GM19035 (cell line): ENCODE measurements at regions not wholly inside any gene's neighbourhood (a gene's known extent, or its start where the extent isn't known, plus 50 kb on each side); places are given as distances from the start of the nearest gene placed in this dataset.
A peak's percentile ranks its signal among the peaks of the same experiment; 100 is the strongest.
"Not testable (repeated sequence)": the region's sequence is repeated elsewhere in the genome, so short reads cannot be mapped to it uniquely, and the experiment has no call there.

ENCODE experiments used
- ATAC-seq: cut with Tn5 transposase; IDR thresholded peaks from one replicate; pipeline ENCODE4 v1.9.1; 2021; ENCODE audit not compliant: unreplicated experiment

GRCh38 chr5:1598950-1599737, 75.4 kb upstream of the LPCAT1 start:
- ATAC-seq, result not testable (repeated sequence)

GRCh38 chr5:1597093-1597473, 73.3 kb upstream of the LPCAT1 start:
- not testable (repeated sequence) for ATAC-seq

GRCh38 chr5:1596462-1597092, 72.8 kb upstream of the LPCAT1 start:
- ATAC-seq, result not testable (repeated sequence)

- peak; percentile 90 for ATAC-seq
Observed at GRCh38 chr5:1594357-1595106, 70.8 kb upstream of the LPCAT1 start.

GRCh38 chr5:1593903-1594356, 70.2 kb upstream of the LPCAT1 start:
- peak; percentile 22 for ATAC-seq

GRCh38 chr5:1588071-1588694, 64.4 kb upstream of the LPCAT1 start:
- ATAC-seq, result not testable (repeated sequence)

- ATAC-seq, result not testable (repeated sequence)
Observed at GRCh38 chr5:1583081-1583875, 59.5 kb upstream of the LPCAT1 start.

GRCh38 chr5:1579389-1579788, 55.6 kb upstream of the LPCAT1 start:
- not testable (repeated sequence) for ATAC-seq

- not testable (repeated sequence) for ATAC-seq
Observed at GRCh38 chr5:1576851-1577250, 53.1 kb upstream of the LPCAT1 start.

- ATAC-seq, result not testable (repeated sequence)
Observed at GRCh38 chr5:1575991-1576714, 52.4 kb upstream of the LPCAT1 start.

GRCh38 chr5:1575491-1575890, 51.7 kb upstream of the LPCAT1 start:
- ATAC-seq, result not testable (repeated sequence)

GRCh38 chr5:1574023-1574318, 50.2 kb upstream of the LPCAT1 start:
- not testable (repeated sequence) for ATAC-seq

GRCh38 chr5:1573217-1574022, 49.7 kb upstream of the LPCAT1 start:
- ATAC-seq, result not testable (repeated sequence)
